SW480 (cell line): ENCODE measurements at regions not wholly inside any gene's neighbourhood (a gene's known extent, or its start where the extent isn't known, plus 50 kb on each side); places are given as distances from the start of the nearest gene placed in this dataset.

Experiments used
- DNase-seq: peaks from one replicate; pipeline ENCODE4 v3.0.0-alpha.2; 2016; ENCODE audit warnings: low spot score

DNA sequence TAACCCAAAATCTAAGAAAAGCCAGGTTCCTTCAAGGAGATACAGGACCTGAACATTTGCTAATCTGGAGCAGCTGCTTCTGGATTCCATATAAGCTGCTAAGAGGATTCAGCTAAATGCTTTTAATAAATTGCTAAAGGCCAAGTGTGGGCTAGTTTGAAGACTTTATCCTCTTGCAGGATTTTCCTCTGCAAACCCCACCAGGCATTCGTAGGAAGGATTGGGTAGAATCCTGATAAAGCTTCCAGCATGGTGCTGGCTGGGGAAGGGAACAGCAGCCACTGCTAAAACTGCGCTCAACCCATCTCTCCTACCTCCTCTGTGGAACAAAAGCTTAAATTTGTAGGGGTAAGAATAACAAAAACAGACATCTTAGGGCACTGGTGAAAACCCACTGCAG lies 61.3 kb upstream of the TAB3 start:
- no peak for DNase-seq

- DNase-seq, result no peak
Measured at GRCh38 chrX:30949554-30949953, 60.5 kb upstream of the TAB3 start.

GRCh38 chrX:30948626-30949025 lies 59.6 kb upstream of the TAB3 start:
- DNase-seq, result no peak

- no peak for DNase-seq
Measured at GRCh38 chrX:30948051-30948450, 59.0 kb upstream of the TAB3 start.

- no peak for DNase-seq
Measured at GRCh38 chrX:30943984-30944383, 54.9 kb upstream of the TAB3 start.

DNA sequence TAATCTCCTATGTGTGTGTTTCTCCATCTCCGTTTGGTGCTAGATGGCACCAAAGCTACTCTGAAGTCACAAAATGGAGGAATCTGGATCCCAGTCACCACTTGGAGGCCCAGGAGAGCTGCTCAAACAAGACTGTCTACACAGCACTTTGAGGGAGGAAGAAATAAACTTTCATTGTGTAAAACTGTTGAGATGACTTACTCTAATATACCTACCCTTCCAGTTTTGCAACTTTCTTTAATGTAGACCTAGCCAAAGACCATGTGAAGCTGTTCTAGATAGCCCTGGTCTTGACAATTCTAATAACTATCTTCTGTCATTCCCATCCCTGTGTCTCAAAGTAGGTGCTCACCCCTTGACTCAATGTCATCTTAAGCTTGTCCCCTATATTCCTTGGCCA lies 52.8 kb upstream of the TAB3 start:
- no peak for DNase-seq

- DNase-seq, result no peak
Measured at GRCh38 chrX:30939928-30940327, 50.9 kb upstream of the TAB3 start.
